Smooth muscle cell (in vitro differentiated cells): ENCODE measurements at regions not wholly inside any gene's neighbourhood (a gene's known extent, or its start where the extent isn't known, plus 50 kb on each side); places are given as distances from the start of the nearest gene placed in this dataset.

Source experiments
- DNase-seq: peaks from one replicate; lab custom pipeline; 2025; ENCODE audit not compliant: unreplicated experiment; lab: John Stamatoyannopoulos, UW
- H2AFZ ChIP-seq: fragments of 200-600 bp; sonication (generic); 2 replicates; pipeline ENCODE4 v1.6.0; 2016; ENCODE audit warnings: antibody characterized with exemption, low read depth, mild to moderate bottlenecking
- H3F3A ChIP-seq: fragments of 200-600 bp; sonication (generic); 2 replicates; pipeline ENCODE4 v1.6.0; 2017; ENCODE audit warnings: antibody characterized with exemption, low read depth
- H3K27ac ChIP-seq: fragments of 200-600 bp; sonication (generic); 2 replicates; pipeline ENCODE4 v1.5.1; 2016; ENCODE audit warnings: low read depth, mild to moderate bottlenecking
- H3K27me3 ChIP-seq: fragments of 200-600 bp; sonication (generic); 2 replicates; pipeline ENCODE4 v1.6.1; 2016; ENCODE audit warnings: low read depth, mild to moderate bottlenecking
- H3K36me3 ChIP-seq: fragments of 200-600 bp; sonication (generic); 2 replicates; pipeline ENCODE4 v1.5.1; 2016; ENCODE audit warnings: low read depth
- H3K4me1 ChIP-seq: fragments of 200-600 bp; sonication (generic); 2 replicates; pipeline ENCODE4 v1.5.1; 2016; ENCODE audit warnings: low read depth
- H3K4me2 ChIP-seq: fragments of 200-600 bp; sonication (generic); 2 replicates; pipeline ENCODE4 v1.6.0; 2016; ENCODE audit warnings: mild to moderate bottlenecking
- H3K4me3 ChIP-seq: fragments of 200-600 bp; sonication (generic); 2 replicates; pipeline ENCODE4 v1.5.1; 2016; ENCODE audit warnings: mild to moderate bottlenecking
- H3K79me2 ChIP-seq: fragments of 200-600 bp; sonication (generic); 2 replicates; pipeline ENCODE4 v1.6.0; 2016; ENCODE audit warnings: low read depth, mild to moderate bottlenecking
- H3K9ac ChIP-seq: fragments of 200-600 bp; sonication (generic); 2 replicates; pipeline ENCODE4 v1.6.0; 2016; ENCODE audit warnings: low read depth
- H3K9me3 ChIP-seq: fragments of 200-600 bp; sonication (generic); replicated peaks from 2 replicates; pipeline ENCODE4 v1.5.1; 2016; ENCODE audit warnings: low read depth
- H4K20me1 ChIP-seq: fragments of 200-600 bp; sonication (generic); 2 replicates; pipeline ENCODE4 v1.6.0; 2016; ENCODE audit warnings: low read depth
- WGBS: methylation state at CpG from one replicate; pipeline ENCODE4 v1.1.7; 2016; ENCODE audit warnings: low lambda C conversion rate; 5-methylcytosine and 5-hydroxymethylcytosine counted together
- TF ChIP-seq, protein P1 (sequence below): fragments of 200-600 bp; sonication (generic); IDR thresholded peaks from 2 replicates; pipeline ENCODE4 v1.5.1; 2017; ENCODE audit warnings: borderline replicate concordance, mild to moderate bottlenecking, antibody characterized with exemption; ENCODE audit not compliant: insufficient read depth, poor library complexity, severe bottlenecking

DNA sequence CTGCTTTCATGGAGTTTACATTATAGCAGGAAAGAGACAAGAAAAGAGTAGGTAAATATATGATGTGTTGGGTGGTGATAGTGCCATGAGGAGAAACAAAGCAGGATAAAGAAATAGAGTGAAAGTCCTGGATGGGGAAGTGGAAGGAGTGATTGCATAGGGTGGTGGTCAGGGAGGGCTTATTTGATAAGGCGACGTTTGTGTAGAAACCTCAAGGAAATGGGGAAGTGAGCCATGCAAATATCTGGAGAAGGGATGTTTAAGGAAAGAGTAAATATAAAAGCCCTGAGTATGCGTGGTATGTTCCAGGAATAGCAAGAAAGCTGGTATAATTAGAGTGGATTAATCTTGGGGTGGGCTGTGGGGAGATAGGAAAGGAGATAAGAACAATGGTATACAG is 134.7 kb upstream of the SV2C start:
- Histone ChIP-seq H4K20me1 (no peaks in the 10 kb centered on the region), H3K79me2 (no peaks in the 10 kb centered on the region), H3K4me2 (no peak overlapping the region), H3K9me3 (no peaks in the 10 kb centered on the region), H3K9ac (no peak overlapping the region), H2AFZ (no peak overlapping the region), H3K36me3 (no peaks in the 10 kb centered on the region), H3K4me1 (no peaks in the 10 kb centered on the region), H3K27me3 (no peaks in the 10 kb centered on the region), H3F3A (no peaks in the 10 kb centered on the region), H3K27ac (no peak overlapping the region), H3K4me3 (no peak overlapping the region)
- WGBS: 84% methylated on average over 3 of the region's 3 CpGs
- DNase-seq: no peak
- TF ChIP-seq, protein P1, sequence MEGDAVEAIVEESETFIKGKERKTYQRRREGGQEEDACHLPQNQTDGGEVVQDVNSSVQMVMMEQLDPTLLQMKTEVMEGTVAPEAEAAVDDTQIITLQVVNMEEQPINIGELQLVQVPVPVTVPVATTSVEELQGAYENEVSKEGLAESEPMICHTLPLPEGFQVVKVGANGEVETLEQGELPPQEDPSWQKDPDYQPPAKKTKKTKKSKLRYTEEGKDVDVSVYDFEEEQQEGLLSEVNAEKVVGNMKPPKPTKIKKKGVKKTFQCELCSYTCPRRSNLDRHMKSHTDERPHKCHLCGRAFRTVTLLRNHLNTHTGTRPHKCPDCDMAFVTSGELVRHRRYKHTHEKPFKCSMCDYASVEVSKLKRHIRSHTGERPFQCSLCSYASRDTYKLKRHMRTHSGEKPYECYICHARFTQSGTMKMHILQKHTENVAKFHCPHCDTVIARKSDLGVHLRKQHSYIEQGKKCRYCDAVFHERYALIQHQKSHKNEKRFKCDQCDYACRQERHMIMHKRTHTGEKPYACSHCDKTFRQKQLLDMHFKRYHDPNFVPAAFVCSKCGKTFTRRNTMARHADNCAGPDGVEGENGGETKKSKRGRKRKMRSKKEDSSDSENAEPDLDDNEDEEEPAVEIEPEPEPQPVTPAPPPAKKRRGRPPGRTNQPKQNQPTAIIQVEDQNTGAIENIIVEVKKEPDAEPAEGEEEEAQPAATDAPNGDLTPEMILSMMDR: no peak

DNA sequence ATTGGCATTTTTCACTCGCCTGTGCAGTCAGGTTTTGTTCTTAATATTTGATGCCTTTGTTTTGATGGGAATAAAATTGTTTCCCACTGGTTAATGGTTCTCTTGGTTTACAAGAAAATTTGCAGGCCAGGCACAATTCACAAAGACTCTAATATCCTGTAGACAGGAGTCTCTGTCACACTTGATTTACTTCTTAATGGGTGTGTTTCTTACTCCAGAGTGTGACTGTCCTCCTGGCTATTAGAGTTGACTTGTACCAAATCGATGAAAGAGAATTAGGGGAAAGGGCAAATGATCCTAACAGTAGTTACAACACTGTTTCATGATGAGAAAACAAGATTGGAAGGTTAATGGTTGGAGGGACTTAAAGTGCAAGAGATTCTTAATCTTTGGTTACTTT is 142.8 kb upstream of the SV2C start:
- no peaks in the 10 kb centered on the region for H3F3A ChIP-seq
- no peak overlapping the region for H3K4me2 ChIP-seq
- no peaks in the 10 kb centered on the region for H3K79me2 ChIP-seq
- 79% methylated on average over 2 of the region's 2 CpGs for WGBS
- no peak overlapping the region for H3K4me3 ChIP-seq
- H3K9ac ChIP-seq: no peak overlapping the region
- no peaks in the 10 kb centered on the region for H3K27me3 ChIP-seq
- no peaks in the 10 kb centered on the region for H3K4me1 ChIP-seq
- H3K27ac ChIP-seq: no peak overlapping the region
- TF ChIP-seq, protein P1: no peak
- H4K20me1 ChIP-seq: no peaks in the 10 kb centered on the region
- H3K9me3 ChIP-seq: no peaks in the 10 kb centered on the region
- no peak for DNase-seq
- H2AFZ ChIP-seq: no peak overlapping the region
- H3K36me3 ChIP-seq: no peaks in the 10 kb centered on the region

DNA sequence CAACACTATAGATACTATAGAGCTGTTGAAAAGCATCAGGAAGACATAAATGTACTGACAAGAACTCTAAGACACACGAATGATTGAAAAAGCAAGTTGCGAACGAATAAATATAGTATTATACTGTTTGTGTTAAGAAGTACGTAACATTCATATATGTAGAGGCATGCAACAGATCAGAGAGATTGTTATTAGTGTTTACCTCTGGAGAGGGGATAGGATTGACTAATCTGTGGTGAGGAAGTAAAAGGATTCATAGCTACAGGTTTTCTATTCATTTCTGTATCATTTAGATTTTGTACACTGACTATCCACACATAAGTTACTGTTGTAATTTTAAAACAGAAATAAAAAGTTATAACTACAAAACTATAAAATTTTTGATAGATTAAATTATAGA is 147.6 kb upstream of the SV2C start:
- H4K20me1 ChIP-seq: no peaks in the 10 kb centered on the region
- H3K36me3 ChIP-seq: no peaks in the 10 kb centered on the region
- H3K27me3 ChIP-seq: peaks cover 1% of the 10 kb centered on the region
- H3F3A ChIP-seq: no peaks in the 10 kb centered on the region
- no peak overlapping the region for H3K4me2 ChIP-seq
- H3K27ac ChIP-seq: no peak overlapping the region
- TF ChIP-seq, protein P1: no peak
- H3K9me3 ChIP-seq: no peaks in the 10 kb centered on the region
- no peaks in the 10 kb centered on the region for H3K4me1 ChIP-seq
- H3K79me2 ChIP-seq: no peaks in the 10 kb centered on the region
- H3K4me3 ChIP-seq: no peak overlapping the region
- no peak for DNase-seq
- H3K9ac ChIP-seq: no peak overlapping the region
- 57% methylated on average over 4 of the region's 4 CpGs for WGBS
- no peak overlapping the region for H2AFZ ChIP-seq

DNA sequence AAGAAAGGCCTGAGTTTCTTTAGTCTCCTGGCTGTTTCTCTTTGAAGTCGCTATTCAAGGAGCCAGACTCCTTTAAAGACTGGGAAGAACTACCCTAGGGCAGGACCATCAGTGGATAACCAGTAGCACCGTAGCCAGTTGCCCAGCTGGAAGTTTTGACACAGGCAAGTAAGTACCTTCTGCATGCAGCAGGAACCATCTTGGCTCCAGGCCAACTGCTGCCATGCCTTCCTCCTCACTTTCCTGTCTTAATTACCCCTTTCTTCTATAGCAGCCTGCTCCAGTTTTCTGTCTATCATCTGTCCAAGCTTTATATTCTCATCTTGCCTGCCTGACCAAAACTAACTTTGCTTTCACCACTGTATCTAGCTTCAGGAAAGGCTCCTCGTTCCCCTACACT is 149.7 kb upstream of the SV2C start:
- Histone ChIP-seq H3K27ac (no peak overlapping the region), H3K79me2 (no peaks in the 10 kb centered on the region), H3K4me2 (no peak overlapping the region), H3K4me3 (no peak overlapping the region), H3K27me3 (peaks cover 8% of the 10 kb centered on the region), H4K20me1 (no peaks in the 10 kb centered on the region), H3K9ac (no peak overlapping the region), H3K4me1 (no peaks in the 10 kb centered on the region), H2AFZ (no peak overlapping the region), H3K9me3 (no peaks in the 10 kb centered on the region), H3K36me3 (no peaks in the 10 kb centered on the region), H3F3A (no peaks in the 10 kb centered on the region)
- TF ChIP-seq, protein P1: no peak
- WGBS: 52% methylated on average over 3 of the region's 3 CpGs
- DNase-seq: no peak
